GM12892 (cell line): ENCODE measurements at regions not wholly inside any gene's neighbourhood (a gene's known extent, or its start where the extent isn't known, plus 50 kb on each side); places are given as distances from the start of the nearest gene placed in this dataset.

Source experiments
- DNase-seq: peaks from one replicate; pipeline ENCODE4 v3.0.0; 2011; ENCODE audit not compliant: insufficient read length
- FAIRE-seq: peaks from 2 replicates; lab custom pipeline; 2011; peaks lifted over from hg19 to GRCh38; lab: Jason Lieb, UNC
- POLR2A ChIP-seq: IDR thresholded peaks from 2 replicates; pipeline ENCODE4 v1.6.1; 2011; ENCODE audit warnings: low read depth, low read length, control low read depth
- POLR2AphosphoS5 ChIP-seq: IDR thresholded peaks from 2 replicates; pipeline ENCODE4 v1.6.1; 2011; ENCODE audit warnings: low read depth, low read length, control low read depth
- TAF1 ChIP-seq: IDR thresholded peaks from 2 replicates; pipeline ENCODE4 v1.6.1; 2011; ENCODE audit warnings: low read depth, mild to moderate bottlenecking, control low read depth, low read length, borderline replicate concordance

DNA sequence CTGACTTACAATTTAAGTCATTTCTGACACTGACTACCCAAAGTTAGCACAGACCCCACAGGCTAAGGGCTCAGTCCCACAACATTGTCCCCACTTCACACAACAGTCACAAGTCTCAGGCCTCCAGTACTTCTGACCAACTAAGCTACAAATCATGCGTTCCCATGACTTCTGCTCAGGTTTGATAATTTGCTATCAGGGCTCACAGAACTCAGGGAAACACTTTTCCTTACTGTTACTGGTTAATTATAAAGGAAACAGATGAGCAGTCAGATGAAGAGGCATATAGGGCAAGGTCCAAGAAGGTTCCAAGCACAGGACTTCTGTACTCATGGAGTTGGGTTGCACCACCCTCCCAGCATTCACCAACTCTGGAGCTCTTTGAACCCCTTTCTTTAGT is 151.2 kb upstream of the TNR start:
- TF ChIP-seq POLR2A, result no peak
- TF ChIP-seq TAF1, result no peak
- no peak for TF ChIP-seq POLR2AphosphoS5
- DNase-seq (no peak), FAIRE-seq (no peak)

DNA sequence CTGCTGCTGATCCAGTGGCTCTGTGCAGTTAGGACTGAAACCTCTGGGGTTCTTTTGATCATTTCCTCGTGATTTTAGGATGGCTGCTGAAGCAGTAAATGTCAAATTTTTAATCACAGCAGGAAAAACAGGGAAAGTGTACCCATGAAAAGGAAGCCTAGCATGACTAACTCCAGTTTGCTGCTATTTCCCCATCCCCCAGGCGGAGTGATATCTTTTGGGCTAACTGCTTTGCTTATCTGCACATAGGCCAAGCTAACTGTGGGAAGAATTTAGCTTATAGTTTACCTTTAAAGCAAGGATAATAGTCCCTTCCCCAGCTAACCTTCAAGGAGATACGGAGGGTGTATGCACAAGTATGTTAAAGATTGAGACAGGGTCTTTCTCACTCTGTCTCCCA is 149.8 kb upstream of the TNR start:
- TF ChIP-seq POLR2A (no peak), TAF1 (no peak), POLR2AphosphoS5 (no peak)
- DNase-seq, result no peak
- FAIRE-seq, result no peak

DNA sequence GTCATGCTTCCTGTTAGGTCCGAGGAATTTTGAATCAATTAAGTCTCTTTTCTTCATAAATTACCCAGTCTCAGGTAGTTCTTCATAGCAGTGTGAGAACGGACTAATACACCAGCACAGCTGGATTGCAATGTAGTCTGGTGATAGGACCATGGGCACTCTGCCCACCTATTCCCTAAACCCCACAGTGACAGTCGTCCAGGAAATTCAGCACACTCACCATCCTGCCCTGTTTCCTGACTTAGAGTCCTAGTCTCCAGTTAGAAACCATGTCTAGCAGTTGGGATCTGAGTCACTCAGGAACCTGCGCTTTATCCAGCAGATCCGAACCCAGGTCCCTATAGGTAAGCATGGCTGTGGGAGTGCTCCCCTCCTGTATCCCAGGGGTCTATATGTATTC is 149.3 kb upstream of the TNR start:
- no peak for FAIRE-seq

DNA sequence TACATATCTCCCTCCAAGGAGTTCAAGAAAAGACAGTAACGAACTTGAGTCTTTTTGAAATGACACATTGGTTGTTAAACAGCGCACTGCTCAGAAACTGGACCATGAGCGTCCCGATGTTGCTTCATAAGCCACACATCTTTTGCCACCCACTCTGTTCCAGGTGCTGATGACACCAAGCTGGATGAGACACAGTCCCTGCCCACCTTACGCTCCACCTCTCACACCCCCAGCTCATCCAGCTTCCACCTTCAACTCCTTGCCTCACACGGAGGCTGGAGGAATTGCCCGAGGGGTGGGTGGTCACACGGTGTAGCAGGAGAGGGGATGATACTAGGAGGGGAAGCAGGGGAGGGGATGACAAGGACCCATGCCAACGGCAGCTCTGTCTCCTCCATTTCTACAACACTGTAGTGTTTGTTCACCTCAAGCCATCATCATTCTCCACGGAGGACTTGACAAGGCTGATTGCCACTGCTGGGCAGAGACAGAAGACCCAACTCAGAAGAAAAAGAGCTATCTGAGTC is 148.5 kb upstream of the TNR start:
- DNase-seq (no peak), FAIRE-seq (no peak)
- no peak for TF ChIP-seq TAF1
- TF ChIP-seq POLR2AphosphoS5, result no peak
- TF ChIP-seq POLR2A, result no peak

More for the DNA sequence above, 149.3 kb upstream of the TNR start:
- TF ChIP-seq POLR2AphosphoS5 (no peak), POLR2A (no peak), TAF1 (no peak)
- no peak for DNase-seq

DNA sequence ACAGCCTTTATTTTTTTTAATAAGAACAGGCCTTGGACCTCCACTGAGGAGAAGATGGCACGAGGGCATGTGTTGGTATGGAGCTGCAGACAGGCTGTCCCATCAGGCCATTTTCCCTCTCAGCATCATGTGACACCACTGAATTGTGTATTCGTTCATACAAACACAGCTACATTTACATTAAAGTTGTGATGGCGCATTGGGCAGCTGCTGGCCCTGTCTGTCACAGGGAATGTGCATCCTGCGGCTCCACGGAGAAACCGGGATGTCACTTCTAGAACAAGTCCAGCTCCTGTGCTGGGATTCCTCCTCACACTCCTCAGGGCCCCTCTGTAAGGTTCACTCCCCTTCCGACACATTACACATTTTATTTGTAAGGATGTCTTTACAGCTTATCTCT is 147.6 kb upstream of the TNR start:
- TF ChIP-seq POLR2AphosphoS5 (no peak), POLR2A (no peak), TAF1 (no peak)
- no peak for DNase-seq
- no peak for FAIRE-seq

DNA sequence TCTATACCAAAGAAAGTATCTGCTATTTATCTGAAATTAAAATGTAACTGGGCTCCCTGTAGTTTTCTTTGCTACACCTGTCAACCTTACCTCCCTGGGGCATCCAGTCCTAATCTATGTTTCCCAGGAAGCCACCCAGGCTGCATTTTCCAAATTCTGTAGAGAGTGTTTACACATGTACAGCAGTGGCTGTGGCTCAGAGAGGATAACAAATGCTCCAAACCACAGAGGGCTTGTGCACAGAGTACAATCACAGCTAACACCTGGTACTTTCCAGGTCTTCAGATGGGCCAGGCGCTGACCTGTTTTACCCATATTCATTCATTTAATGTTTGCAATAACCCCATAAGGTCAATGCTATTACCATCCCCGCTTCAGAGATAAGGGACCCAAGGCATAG is 146.5 kb upstream of the TNR start:
- no peak for TF ChIP-seq POLR2AphosphoS5
- TF ChIP-seq TAF1, result no peak
- no peak for TF ChIP-seq POLR2A
- no peak for DNase-seq
- no peak for FAIRE-seq

DNA sequence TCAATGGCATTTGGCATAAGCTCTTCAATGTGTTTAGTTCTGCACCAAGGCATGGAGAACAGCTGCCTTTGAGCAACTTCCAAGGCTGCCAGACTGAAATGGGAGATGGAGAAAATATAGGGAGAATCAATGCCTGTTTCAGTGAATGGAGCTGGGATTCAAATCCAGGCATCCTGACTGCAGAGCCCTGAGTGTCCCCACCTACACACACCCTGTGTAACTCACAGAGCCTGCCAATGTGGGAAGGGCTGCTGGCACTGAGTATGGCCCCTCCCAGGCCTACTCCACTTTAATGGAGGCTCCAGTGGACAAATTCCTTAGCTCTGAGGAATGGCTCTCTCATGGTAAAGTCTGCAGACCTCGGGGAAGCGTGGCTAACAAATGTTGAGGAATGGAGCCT is 145.6 kb upstream of the TNR start:
- FAIRE-seq (no peak), DNase-seq (no peak)
- TF ChIP-seq TAF1 (no peak), POLR2A (no peak), POLR2AphosphoS5 (no peak)

DNA sequence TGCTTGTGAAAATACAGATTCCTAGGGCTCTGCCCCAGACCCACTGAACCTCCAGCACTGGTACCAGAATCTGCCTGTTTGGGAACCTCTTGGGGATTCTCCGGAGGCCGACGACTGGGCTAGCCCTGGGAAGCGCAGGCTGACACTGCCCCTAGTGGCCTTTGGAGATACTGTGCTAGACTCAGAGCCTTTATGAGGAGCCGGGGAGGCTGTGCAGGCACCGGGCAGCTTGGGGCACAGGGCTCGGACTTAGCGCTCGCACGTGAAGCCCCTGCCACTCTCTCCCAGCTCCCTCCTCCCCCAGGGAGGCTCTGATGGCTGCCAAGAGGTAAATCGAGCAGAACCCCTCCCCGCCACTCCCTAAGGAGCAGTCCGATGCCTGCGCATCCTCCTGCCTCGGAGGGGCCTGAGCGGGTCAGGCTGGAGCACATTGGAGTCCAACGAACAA is 144.6 kb upstream of the TNR start:
- FAIRE-seq (no peak), DNase-seq (peak; percentile 69)
- no peak for TF ChIP-seq POLR2A
- no peak for TF ChIP-seq TAF1
- no peak for TF ChIP-seq POLR2AphosphoS5

DNA sequence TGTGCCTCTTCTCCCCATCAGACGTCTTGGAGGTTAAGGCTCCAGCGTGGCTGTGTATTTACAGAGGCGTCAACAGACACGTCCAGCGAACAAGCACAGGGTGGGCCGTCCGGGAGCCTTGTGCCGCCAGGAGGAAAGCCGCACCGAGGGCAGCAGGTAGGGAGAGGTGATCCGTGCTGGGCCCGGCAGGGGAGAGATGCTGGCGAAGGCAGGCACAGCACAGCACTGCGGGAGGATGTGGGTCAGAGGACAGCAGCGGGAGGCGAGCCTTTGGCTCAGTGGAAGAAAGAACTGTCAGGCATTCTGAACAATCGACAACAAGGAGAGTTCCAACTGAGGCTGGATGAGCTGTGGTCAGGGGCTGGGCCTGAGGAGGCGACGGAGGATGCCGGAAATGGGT is 144.1 kb upstream of the TNR start:
- TF ChIP-seq POLR2AphosphoS5, result no peak
- no peak for TF ChIP-seq TAF1
- TF ChIP-seq POLR2A, result no peak
- no peak for FAIRE-seq
- no peak for DNase-seq

DNA sequence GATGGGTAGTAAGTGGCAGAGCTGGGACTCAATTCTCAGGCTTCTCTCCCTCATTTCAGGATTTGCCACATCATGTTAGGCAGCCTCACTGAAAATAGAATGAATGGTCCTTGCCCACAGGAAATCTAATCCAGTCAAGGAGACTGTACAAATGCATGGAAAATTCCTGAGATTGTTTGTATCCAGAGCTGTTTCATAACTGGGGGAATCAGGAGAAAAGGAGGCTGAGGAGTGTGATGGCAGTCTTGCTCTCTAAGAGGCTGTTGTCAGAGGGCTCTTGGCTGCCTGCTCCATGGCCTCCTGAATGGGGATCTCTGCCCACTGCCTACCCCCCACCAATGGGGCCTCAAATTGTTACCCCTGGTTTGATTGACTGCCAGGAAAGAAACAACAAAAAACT is 141.9 kb upstream of the TNR start:
- DNase-seq (no peak), FAIRE-seq (no peak)
- TF ChIP-seq TAF1 (no peak), POLR2AphosphoS5 (no peak), POLR2A (no peak)

DNA sequence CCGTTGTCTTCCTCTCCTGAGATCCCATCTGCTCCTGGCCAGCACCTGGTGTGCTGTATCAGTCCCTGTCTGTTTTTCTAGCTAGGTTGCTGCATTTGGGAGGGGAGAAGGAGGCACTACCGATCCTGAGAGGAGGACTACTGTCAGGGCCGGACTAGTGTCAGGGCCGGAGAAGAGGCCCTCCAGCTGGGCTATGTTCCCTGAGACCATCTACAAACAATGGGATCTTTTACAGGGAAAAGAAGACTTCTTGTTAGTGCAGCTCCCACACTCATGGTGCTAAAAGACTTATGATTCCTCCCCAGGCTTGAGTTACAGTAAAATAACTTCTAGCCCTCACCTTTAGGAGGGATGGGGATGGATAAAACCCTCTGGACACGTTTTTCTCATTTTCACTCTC is 141.0 kb upstream of the TNR start:
- FAIRE-seq, result no peak
- no peak for DNase-seq

DNA sequence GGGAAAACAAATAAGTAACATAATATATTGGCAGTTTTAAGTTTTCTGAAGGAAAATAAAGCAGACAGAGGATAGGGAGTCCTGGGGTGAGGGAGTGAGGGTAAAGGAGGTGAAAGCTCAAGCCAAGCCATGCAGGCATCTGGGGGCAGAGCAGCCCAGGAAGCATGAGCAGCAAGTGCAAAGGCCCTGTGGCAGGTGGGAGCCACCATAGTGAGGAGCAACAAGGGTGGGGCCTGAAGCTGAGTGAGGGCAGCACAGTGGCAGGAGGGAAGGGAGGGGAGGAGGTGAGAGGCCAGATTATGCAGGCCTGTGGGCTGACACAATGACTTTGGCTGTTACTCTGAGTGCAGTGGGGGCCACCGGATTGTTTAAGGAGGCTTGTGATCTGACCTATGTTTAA is 138.8 kb upstream of the TNR start:
- no peak for FAIRE-seq
- TF ChIP-seq POLR2AphosphoS5, result no peak
- TF ChIP-seq TAF1, result no peak
- no peak for TF ChIP-seq POLR2A
- no peak for DNase-seq

More for the DNA sequence above, 141.0 kb upstream of the TNR start:
- no peak for TF ChIP-seq TAF1
- TF ChIP-seq POLR2A, result no peak
- no peak for TF ChIP-seq POLR2AphosphoS5

DNA sequence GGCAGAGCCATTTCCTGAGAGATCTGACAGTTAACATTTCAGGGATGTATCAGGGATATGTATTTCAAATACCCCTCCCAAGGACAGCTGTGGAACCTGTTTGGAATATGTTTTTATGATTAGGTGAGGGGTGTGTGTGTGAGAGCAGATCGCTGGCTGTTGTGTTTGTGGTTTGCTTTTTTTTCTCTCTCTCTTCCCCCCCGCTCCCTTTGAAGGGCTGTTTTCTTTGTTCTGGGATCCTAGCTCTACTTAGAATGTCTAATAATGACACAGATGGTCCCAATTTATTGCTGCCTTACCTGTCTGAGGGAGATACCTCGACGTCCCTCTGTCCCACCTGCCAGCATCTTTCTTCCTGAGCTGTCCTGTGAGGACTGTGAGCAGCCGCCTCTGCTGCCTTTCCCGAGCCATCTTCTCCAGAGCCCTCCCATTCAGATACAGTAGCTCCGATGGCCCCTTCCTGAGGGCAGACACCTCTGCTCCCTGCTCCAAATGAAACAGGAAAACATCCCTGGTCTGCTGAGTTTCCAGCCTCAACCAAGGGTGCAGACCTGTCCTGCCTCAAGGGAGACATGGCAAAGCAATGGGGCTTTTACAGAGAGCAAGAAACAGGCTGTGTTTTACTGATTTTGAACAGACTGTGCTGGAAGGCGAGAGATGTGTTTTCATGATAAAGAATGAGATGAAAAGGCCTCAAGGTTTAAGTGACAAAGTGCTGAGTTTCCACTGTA is 138.0 kb upstream of the TNR start:
- no peak for DNase-seq
- TF ChIP-seq POLR2AphosphoS5 (no peak), TAF1 (no peak), POLR2A (no peak)
- no peak for FAIRE-seq
